Activated CD8-positive, alpha-beta T cell treated with anti-CD3 and anti-CD28 coated beads, Interleukin-2, amount 10 ng/mL, durations not matched to agents 7 days and 5 days (primary cell): ENCODE measurements at regions not wholly inside any gene's neighbourhood (a gene's known extent, or its start where the extent isn't known, plus 50 kb on each side); places are given as distances from the start of the nearest gene placed in this dataset.

ENCODE experiments used
- ATAC-seq: fragments of 150-1000 bp; cut with Tn5 transposase; one replicate; pipeline ENCODE4 v1.10.0; 2021; ENCODE audit warnings: moderate library complexity
- CTCF ChIA-PET: fragments of 350-600 bp; sonication (Branson Sonifier 250); formaldehyde crosslinking; loops from one replicate; lab custom pipeline; 2021; ENCODE audit warnings: antibody characterized with exemption; lab: Charles Lee
- POLR2A ChIA-PET: fragments of 350-600 bp; sonication (Branson Sonifier 250); formaldehyde crosslinking; loops from one replicate; lab custom pipeline; 2021; ENCODE audit warnings: antibody characterized with exemption; lab: Charles Lee
- DNase-seq: peaks from one replicate; pipeline ENCODE4 v3.0.0-alpha.2; 2020
- H3K27ac Mint-ChIP-seq: one replicate; pipeline ENCODE4 v1.8.0; 2021; ENCODE audit warnings: mild to moderate bottlenecking, mixed read lengths
- H3K27me3 Mint-ChIP-seq: one replicate; pipeline ENCODE4 v1.8.0; 2021; ENCODE audit warnings: low read depth, mixed read lengths
- H3K36me3 Mint-ChIP-seq: one replicate; pipeline ENCODE4 v1.8.0; 2021; ENCODE audit warnings: low read depth, mixed read lengths
- H3K4me1 Mint-ChIP-seq: one replicate; pipeline ENCODE4 v1.8.0; 2021; ENCODE audit warnings: low read depth, mixed read lengths
- H3K4me3 Mint-ChIP-seq: one replicate; pipeline ENCODE4 v1.8.0; 2021; ENCODE audit warnings: mild to moderate bottlenecking, mixed read lengths
- H3K9me3 Mint-ChIP-seq: one replicate; pipeline ENCODE4 v1.8.0; 2022; ENCODE audit warnings: mixed read lengths; ENCODE audit not compliant: insufficient read depth

DNA sequence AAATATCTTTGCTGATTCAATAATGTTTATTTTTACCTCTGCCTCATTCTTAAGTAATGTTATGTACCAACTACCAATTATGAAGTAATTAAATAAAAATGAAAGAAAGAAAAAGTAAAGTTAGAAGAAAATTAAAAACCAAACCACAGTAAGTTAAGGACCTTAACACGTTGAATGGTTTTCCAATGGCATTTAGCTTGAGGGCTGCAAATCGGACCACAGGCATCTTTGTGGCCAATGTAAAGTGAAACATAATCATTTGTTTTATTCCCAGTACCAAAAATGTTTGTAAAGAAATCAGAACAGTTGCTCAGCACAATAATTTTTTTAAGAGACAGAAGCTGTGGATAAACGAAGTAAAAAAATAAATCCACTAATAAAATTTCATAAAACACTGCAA lies 1455.5 kb upstream of the ZEB2 start:
- ATAC-seq (no peak), DNase-seq (no peak)
- no peaks in the 10 kb centered on the region for H3K9me3 Mint-ChIP-seq
- CTCF ChIA-PET: no interaction called here
- H3K4me3 Mint-ChIP-seq: no peak overlapping the region
- no peaks in the 10 kb centered on the region for H3K36me3 Mint-ChIP-seq
- H3K27me3 Mint-ChIP-seq: no peaks in the 10 kb centered on the region
- no peaks in the 10 kb centered on the region for H3K4me1 Mint-ChIP-seq
- POLR2A ChIA-PET: no interaction called here
- H3K27ac Mint-ChIP-seq: no peak overlapping the region

DNA sequence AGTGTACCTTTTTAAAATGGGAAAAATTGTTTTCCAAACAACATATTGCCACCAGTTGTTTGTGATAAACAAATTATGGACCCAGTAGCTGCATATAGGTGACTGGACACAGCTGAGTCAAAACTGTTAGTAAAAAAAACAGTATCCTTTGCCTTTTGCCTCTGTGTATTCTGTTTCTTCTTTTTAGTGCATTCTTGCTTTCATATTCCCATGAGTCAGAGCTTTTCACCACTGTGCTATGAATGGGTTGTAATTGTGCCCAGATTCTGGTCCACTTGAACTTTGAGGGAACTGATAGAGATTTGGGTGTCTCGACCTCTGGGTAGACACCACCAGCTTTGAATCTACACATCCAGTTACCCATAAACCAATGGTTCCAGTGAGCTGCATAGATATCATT lies 1441.9 kb upstream of the ZEB2 start:
- Mint-ChIP-seq H3K9me3 (peaks cover 7% of the 10 kb centered on the region), H3K4me3 (no peak overlapping the region), H3K4me1 (no peaks in the 10 kb centered on the region), H3K27me3 (no peaks in the 10 kb centered on the region), H3K27ac (no peak overlapping the region), H3K36me3 (no peaks in the 10 kb centered on the region)
- no peak for ATAC-seq
- no peak for DNase-seq
- ChIA-PET CTCF (no interaction called here), POLR2A (no interaction called here)

DNA sequence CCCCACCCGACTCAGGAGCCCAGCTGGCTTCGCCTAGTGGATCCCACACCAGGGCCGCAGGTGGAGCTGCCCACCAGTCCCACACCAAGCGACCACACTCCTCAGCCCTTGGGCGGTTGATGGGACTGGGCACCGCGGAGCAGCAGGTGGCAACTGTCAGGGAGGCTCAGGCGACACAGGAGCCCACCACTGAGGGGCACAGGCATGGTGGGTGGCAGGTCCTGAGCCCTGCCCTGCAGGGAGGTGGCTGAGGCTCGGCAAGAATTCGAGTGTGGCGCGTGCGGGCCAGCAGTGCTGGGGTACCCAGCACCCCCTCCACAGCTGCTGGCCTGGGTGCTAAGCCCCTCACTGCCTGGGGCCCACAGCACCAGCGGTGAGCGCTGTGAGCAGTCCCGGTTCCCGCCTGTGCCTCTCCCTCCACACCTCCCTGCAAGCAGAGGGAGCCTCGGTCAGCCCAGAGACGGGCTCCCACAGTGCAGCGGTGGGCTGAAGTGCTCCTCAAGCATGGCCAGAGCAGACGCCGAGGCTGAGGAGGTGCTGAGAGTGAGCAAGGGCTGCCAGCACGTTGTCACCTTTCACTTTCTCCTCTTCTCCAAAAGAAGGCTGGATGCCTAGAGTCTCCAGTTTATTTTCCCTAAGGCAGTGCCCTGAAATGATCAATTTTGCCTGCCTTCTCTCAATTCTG lies 1440.7 kb upstream of the ZEB2 start:
- ATAC-seq (no peak), DNase-seq (no peak)
- Mint-ChIP-seq H3K36me3 (no peaks in the 10 kb centered on the region), H3K27me3 (no peaks in the 10 kb centered on the region), H3K27ac (no peak overlapping the region), H3K9me3 (peaks cover 7% of the 10 kb centered on the region), H3K4me3 (no peak overlapping the region), H3K4me1 (no peaks in the 10 kb centered on the region)
- POLR2A ChIA-PET: no interaction called here
- CTCF ChIA-PET: no interaction called here

DNA sequence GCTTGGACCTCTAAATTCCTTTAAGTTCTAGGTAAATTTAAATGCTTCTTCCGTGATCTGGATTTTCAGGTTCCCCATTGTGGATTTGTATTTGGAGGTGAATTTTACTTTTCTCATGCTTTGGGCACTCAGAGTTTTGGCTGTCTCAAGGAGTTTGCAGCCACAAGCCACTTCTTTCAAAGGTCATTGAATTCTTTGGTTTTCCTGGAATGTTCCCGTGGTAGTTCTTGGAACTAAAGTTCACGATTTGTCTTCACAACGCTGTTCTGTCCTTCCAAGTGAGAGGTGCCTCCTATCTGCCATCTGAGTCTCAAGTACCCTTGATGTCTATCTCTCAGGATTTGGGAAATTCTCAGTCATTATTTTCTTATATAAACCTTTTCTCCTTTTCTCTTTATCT lies 1438.7 kb upstream of the ZEB2 start:
- CTCF ChIA-PET: no interaction called here
- POLR2A ChIA-PET: no interaction called here
- H3K4me1 Mint-ChIP-seq: no peaks in the 10 kb centered on the region
- no peaks in the 10 kb centered on the region for H3K36me3 Mint-ChIP-seq
- H3K9me3 Mint-ChIP-seq: peaks cover 13% of the 10 kb centered on the region
- no peak for DNase-seq
- H3K27me3 Mint-ChIP-seq: no peaks in the 10 kb centered on the region
- ATAC-seq: no peak
- H3K4me3 Mint-ChIP-seq: no peak overlapping the region
- no peak overlapping the region for H3K27ac Mint-ChIP-seq

DNA sequence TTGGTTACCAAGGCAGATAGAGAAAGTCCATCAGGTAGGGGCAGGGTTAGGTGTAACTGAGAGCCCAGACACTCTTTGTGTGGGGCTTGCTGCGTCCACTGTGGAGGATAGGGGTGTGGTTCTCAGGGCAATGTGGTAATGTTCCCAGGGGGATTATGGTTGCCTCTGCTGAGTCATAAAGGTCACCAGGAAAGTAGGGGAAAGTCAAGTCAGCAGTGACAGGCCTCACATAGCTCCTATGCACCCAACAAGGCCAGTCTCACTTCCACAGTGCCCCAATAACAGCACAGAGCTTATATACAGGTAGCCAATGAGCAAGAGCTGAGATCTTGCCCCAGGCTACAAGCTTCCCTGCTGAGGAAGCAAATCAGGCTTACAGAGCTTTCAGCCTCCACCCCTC lies 1438.0 kb upstream of the ZEB2 start:
- H3K4me3 Mint-ChIP-seq: no peak overlapping the region
- no peaks in the 10 kb centered on the region for H3K36me3 Mint-ChIP-seq
- POLR2A ChIA-PET: no interaction called here
- CTCF ChIA-PET: no interaction called here
- ATAC-seq (no peak), DNase-seq (no peak)
- H3K27me3 Mint-ChIP-seq: no peaks in the 10 kb centered on the region
- H3K27ac Mint-ChIP-seq: no peak overlapping the region
- H3K9me3 Mint-ChIP-seq: peaks cover 13% of the 10 kb centered on the region
- no peaks in the 10 kb centered on the region for H3K4me1 Mint-ChIP-seq

DNA sequence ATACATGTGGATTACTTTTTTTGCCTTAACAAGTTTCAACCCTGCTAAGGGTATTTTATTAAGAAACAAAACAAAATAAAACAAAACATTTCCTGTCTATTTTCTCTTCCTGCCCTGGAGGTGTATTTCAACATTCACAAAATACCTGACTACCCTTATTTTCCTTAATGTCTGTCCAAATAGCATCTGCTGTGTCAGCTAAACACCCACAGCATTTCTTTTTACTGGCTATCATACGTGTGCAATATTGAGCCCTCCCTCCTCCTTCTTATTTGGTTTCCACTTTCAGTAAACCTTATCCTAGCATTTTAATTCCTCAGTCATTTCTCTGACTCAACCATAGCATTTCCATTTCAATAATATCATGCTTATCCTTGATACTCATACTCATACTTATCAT lies 1420.0 kb upstream of the ZEB2 start:
- ChIA-PET POLR2A (no interaction called here), CTCF (no interaction called here)
- no peaks in the 10 kb centered on the region for H3K9me3 Mint-ChIP-seq
- no peak overlapping the region for H3K4me3 Mint-ChIP-seq
- H3K36me3 Mint-ChIP-seq: no peaks in the 10 kb centered on the region
- DNase-seq: no peak
- H3K27me3 Mint-ChIP-seq: no peaks in the 10 kb centered on the region
- no peak overlapping the region for H3K27ac Mint-ChIP-seq
- ATAC-seq: no peak
- no peaks in the 10 kb centered on the region for H3K4me1 Mint-ChIP-seq

DNA sequence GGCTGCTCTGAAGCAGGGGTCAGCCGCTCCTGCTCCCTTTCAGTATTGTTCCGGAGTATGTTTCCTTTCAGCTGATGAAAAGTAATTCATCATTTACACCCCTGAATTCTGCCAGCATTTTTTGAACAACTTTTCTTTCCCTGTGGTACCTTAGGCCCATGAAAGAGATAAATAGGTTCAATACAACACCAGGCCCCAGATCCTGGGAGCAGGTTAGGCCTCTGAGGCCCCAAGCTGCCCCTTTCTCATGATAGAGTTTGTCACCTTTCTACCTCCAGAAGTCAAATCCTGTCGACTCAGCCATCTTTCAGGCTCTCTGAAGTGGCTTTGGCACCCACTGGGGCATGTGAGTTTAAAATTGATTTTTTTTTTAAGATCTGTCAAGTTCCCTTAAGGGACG lies 1415.1 kb upstream of the ZEB2 start:
- Mint-ChIP-seq H3K4me3 (no peak overlapping the region), H3K27me3 (no peaks in the 10 kb centered on the region), H3K27ac (no peak overlapping the region), H3K9me3 (no peaks in the 10 kb centered on the region), H3K36me3 (no peaks in the 10 kb centered on the region), H3K4me1 (no peaks in the 10 kb centered on the region)
- POLR2A ChIA-PET: no interaction called here
- DNase-seq (no peak), ATAC-seq (no peak)
- CTCF ChIA-PET: no interaction called here

DNA sequence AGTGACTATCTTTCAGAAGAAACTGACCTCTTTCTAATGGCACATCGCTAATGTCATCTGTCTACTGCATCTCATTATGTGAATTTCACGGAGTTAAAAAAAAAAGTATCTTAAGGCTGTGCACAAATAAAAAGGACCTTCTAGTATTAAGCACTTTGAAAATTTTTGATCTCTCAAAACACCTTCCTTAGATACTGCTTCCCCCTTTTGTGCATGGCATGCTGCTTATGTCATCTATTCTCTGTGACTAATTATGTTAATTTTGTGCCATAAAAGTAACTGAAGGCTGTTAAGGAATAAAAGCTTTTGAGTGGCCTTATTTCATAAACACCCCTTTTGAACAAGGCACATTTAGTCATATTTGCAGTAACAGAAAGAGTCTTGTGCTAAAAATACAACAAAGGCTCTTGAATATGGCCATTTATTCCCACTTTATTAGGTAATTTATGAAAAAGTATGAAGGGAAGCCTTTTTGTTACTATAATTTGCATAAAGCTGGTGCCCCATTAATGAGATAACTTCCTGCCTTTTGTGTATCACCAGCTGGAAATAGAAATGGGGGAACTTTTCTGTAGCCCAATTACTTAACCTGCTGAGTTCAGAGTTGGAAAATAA lies 1412.0 kb upstream of the ZEB2 start:
- CTCF ChIA-PET: no interaction called here
- POLR2A ChIA-PET: no interaction called here
- H3K27me3 Mint-ChIP-seq: no peaks in the 10 kb centered on the region
- no peaks in the 10 kb centered on the region for H3K36me3 Mint-ChIP-seq
- H3K4me1 Mint-ChIP-seq: no peaks in the 10 kb centered on the region
- no peak overlapping the region for H3K4me3 Mint-ChIP-seq
- no peak overlapping the region for H3K27ac Mint-ChIP-seq
- no peak for ATAC-seq
- DNase-seq: no peak
- no peaks in the 10 kb centered on the region for H3K9me3 Mint-ChIP-seq

DNA sequence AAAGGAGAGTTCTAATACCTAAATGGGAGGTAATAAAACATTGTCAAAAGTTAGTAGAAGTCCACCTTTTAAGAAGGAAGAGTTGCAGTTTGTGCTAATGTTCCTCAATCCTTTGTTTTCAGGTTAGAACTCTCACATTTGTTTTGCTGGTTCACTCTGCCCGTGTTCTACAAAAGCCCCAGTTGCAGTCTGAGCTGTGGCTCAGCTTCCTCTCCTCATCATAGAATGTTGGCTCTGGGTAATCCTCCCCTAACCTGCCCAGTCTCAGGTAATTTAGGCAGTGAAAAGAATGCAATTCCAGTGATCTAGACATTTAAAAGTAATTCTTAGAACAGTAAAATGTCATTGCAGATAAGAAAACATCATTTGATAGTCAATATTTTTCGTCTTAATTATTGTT lies 1410.4 kb upstream of the ZEB2 start:
- Mint-ChIP-seq H3K4me3 (no peak overlapping the region), H3K27ac (no peak overlapping the region), H3K9me3 (no peaks in the 10 kb centered on the region), H3K36me3 (no peaks in the 10 kb centered on the region), H3K27me3 (no peaks in the 10 kb centered on the region), H3K4me1 (no peaks in the 10 kb centered on the region)
- no peak for DNase-seq
- CTCF ChIA-PET: no interaction called here
- POLR2A ChIA-PET: no interaction called here
- no peak for ATAC-seq

DNA sequence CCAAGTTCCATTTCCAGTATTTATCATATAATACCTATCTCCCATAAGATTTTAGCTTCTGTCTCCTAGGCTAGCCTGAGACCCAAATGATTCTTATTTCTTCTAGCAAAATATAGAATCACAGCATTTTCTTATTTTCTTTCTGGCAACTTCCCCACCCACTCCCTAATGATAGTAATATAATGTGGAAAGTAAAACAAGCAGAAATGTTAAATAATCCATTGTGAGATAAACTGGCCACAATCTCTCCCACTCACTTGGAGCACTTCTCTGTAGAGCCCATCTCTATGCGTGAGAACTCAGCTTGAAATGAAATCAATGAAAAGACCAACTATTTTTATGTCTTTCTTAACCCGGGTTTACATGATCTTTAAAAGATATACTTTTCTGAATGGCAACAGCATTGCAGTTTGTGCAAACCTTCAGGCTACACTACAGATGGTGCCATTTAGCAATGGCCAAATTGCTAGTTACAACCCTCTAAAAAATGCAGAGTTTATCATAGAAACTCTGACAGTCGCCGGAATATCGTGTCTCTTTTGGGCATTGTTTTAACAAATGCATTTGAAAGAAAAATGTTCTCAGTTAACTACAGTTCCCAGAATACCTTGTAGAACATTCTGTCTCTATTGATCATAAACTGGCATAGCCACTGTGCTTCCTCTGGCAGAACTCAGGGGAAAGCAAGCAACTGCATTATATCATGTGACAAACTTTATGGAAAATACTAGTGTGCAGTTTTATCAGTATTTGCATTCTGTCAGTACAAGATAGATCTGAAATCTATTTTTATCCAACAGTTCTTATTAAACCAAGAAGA lies 1407.4 kb upstream of the ZEB2 start:
- Mint-ChIP-seq H3K27me3 (no peaks in the 10 kb centered on the region), H3K36me3 (no peaks in the 10 kb centered on the region), H3K4me1 (peaks cover 3% of the 10 kb centered on the region), H3K4me3 (no peak overlapping the region), H3K27ac (no peak overlapping the region), H3K9me3 (no peaks in the 10 kb centered on the region)
- ChIA-PET CTCF (no interaction called here), POLR2A (no interaction called here)
- no peak for DNase-seq
- no peak for ATAC-seq

DNA sequence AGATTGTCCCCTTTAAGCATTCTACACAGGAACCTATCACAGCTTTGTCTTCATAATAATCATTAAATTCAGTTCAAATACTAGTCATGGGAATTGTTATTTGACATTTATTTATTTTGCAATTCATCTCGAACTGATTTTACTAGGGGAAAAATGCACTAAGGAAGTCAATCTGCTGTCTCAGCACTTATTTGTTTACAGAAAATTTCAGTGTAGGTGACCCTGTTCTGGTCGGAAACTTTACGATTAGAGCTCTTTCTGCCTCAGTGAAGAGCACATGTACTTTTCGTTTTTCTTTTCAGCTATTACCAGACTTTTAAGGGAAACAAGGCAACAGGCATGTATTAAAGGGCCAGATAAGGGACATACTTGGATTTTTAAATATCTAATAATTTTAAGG lies 1405.7 kb upstream of the ZEB2 start:
- Mint-ChIP-seq H3K4me3 (no peak overlapping the region), H3K27ac (no peak overlapping the region), H3K9me3 (no peaks in the 10 kb centered on the region), H3K36me3 (no peaks in the 10 kb centered on the region), H3K4me1 (peaks cover 3% of the 10 kb centered on the region), H3K27me3 (no peaks in the 10 kb centered on the region)
- CTCF ChIA-PET: no interaction called here
- POLR2A ChIA-PET: no interaction called here
- DNase-seq: no peak
- ATAC-seq: no peak

DNA sequence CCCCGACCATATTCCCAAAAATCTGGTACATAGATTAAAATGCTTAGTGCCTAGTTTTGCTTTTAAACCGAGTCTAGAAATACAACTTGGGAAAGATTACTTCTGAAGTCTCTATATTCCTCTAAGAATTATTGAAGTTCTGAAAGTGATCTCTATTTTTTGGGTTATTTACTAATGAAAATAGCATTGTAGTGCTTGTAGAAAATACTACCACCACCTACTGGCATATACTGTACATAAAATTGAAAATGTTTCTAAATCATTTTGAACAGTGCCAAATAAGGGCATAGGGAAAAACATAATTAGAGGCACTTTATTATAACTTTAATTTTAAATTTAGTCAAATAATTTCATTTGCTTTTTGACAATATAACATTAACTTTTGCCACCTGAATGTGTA lies 1399.6 kb upstream of the ZEB2 start:
- ATAC-seq (no peak), DNase-seq (no peak)
- CTCF ChIA-PET: no interaction called here
- no peak overlapping the region for H3K4me3 Mint-ChIP-seq
- H3K9me3 Mint-ChIP-seq: no peaks in the 10 kb centered on the region
- H3K27me3 Mint-ChIP-seq: no peaks in the 10 kb centered on the region
- no peak overlapping the region for H3K27ac Mint-ChIP-seq
- H3K36me3 Mint-ChIP-seq: no peaks in the 10 kb centered on the region
- H3K4me1 Mint-ChIP-seq: peaks cover 3% of the 10 kb centered on the region
- POLR2A ChIA-PET: no interaction called here
